ENCODE measurements at regions not wholly inside any gene's neighbourhood (a gene's known extent, or its start where the extent isn't known, plus 50 kb on each side); places are given as distances from the start of the nearest gene placed in this dataset.

DNA sequence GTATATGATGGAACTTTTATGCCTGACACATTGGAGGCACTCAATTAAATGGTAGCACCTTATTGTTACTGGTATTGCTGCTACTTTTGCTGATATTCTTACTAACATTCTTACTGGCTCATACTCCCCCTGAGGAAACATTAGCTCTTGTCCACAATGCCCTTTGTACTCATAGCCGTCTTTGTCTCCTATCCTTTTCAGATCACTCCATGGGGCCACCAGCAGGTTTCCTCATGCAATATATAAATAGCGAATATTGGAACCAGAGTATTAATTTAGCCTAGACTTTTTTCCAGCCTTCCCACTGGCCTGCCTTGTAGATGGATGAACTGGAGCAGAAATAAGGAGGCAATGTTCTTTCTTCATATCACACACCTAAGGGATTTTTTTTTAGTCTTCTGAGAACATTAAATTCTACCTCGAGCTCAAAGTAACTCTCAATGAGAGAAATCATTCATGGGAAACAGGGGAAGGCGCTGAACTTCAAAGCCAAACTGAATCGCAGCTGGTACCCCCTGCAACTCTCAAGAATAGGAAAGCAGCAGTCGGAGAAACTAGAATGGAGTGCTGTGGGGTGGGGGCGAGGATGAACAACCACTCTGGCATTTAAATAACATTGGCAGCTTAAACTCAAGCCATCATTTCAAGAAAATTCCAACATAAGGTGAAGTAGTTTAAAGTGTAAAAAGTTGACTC is 300.3 kb downstream of the TAFA4 start:
- TF ChIP-seq HDAC6 (IDR thresholded peaks at IDR 0.05; ENCODE audit: low read depth, low read length), result no peak
- TF ChIP-seq, protein P1, sequence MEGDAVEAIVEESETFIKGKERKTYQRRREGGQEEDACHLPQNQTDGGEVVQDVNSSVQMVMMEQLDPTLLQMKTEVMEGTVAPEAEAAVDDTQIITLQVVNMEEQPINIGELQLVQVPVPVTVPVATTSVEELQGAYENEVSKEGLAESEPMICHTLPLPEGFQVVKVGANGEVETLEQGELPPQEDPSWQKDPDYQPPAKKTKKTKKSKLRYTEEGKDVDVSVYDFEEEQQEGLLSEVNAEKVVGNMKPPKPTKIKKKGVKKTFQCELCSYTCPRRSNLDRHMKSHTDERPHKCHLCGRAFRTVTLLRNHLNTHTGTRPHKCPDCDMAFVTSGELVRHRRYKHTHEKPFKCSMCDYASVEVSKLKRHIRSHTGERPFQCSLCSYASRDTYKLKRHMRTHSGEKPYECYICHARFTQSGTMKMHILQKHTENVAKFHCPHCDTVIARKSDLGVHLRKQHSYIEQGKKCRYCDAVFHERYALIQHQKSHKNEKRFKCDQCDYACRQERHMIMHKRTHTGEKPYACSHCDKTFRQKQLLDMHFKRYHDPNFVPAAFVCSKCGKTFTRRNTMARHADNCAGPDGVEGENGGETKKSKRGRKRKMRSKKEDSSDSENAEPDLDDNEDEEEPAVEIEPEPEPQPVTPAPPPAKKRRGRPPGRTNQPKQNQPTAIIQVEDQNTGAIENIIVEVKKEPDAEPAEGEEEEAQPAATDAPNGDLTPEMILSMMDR (IDR thresholded peaks at IDR 0.05; ENCODE audit: control extremely low read depth in 1 of 3, insufficient read depth in 1 of 3, low read depth in 1 of 3, low read length in 3 of 3), result no peak
- no peak for TF ChIP-seq RFX5 (IDR thresholded peaks at IDR 0.05; ENCODE audit: borderline replicate concordance, low read depth, low read length)
- no peak for TF ChIP-seq POLR2AphosphoS5 (IDR thresholded peaks at IDR 0.05; ENCODE audit: low read depth, low read length)
- TF ChIP-seq EZH2 (IDR thresholded peaks at IDR 0.05; ENCODE audit: low read depth, low read length, severe bottlenecking), result no peak
- TF ChIP-seq SP1 (IDR thresholded peaks at IDR 0.05; ENCODE audit: low read depth, low read length), result peak; percentile 70; the same call in 1 of the 2 replicates
- TF ChIP-seq, protein P2, sequence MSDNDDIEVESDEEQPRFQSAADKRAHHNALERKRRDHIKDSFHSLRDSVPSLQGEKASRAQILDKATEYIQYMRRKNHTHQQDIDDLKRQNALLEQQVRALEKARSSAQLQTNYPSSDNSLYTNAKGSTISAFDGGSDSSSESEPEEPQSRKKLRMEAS (IDR thresholded peaks at IDR 0.05), result no peak
- TF ChIP-seq, protein P3, sequence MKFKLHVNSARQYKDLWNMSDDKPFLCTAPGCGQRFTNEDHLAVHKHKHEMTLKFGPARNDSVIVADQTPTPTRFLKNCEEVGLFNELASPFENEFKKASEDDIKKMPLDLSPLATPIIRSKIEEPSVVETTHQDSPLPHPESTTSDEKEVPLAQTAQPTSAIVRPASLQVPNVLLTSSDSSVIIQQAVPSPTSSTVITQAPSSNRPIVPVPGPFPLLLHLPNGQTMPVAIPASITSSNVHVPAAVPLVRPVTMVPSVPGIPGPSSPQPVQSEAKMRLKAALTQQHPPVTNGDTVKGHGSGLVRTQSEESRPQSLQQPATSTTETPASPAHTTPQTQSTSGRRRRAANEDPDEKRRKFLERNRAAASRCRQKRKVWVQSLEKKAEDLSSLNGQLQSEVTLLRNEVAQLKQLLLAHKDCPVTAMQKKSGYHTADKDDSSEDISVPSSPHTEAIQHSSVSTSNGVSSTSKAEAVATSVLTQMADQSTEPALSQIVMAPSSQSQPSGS (IDR thresholded peaks at IDR 0.05; ENCODE audit: low read length), result no peak
